ENCODE measurements at regions not wholly inside any gene's neighbourhood (a gene's known extent, or its start where the extent isn't known, plus 50 kb on each side); places are given as distances from the start of the nearest gene placed in this dataset.

DNA sequence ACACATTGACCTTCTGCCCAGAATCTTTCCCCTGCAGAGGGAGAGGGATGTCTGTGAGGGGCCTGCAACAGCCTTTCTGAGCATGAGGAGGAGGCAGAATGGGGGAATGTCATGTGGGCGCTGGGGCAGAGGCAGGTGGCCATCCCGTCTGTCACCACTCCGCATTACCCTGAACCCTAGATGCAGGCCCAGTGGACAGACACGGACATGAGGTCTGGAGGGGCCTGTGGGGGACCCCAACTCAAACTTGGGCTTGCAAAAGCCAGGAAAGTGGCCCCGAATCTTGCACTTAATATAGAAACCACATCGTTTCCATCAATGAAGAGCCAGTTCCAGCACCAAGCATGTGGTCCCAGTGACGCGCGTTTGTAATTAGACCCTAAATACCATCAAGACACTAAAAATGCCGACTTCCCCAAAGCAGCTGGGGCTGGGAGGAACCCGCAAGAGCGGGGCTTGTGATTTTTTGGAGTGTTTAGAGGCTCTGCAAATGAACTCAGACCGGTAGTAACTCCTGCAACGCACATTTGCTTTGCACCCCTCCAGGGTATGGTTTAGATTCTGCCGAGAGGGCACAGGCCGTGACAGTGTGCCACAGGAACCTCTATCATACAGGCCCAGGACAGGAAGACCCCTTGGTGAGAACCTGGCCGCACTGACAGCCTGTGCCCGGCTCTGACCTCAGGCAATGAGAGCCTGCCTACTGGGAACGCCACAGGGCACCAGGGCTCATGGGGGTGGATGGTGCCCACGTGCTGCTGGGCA is 109.3 kb downstream of the CTTN start:
- TF ChIP-seq, protein P1, sequence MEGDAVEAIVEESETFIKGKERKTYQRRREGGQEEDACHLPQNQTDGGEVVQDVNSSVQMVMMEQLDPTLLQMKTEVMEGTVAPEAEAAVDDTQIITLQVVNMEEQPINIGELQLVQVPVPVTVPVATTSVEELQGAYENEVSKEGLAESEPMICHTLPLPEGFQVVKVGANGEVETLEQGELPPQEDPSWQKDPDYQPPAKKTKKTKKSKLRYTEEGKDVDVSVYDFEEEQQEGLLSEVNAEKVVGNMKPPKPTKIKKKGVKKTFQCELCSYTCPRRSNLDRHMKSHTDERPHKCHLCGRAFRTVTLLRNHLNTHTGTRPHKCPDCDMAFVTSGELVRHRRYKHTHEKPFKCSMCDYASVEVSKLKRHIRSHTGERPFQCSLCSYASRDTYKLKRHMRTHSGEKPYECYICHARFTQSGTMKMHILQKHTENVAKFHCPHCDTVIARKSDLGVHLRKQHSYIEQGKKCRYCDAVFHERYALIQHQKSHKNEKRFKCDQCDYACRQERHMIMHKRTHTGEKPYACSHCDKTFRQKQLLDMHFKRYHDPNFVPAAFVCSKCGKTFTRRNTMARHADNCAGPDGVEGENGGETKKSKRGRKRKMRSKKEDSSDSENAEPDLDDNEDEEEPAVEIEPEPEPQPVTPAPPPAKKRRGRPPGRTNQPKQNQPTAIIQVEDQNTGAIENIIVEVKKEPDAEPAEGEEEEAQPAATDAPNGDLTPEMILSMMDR (IDR thresholded peaks at IDR 0.05) = no peak

DNA sequence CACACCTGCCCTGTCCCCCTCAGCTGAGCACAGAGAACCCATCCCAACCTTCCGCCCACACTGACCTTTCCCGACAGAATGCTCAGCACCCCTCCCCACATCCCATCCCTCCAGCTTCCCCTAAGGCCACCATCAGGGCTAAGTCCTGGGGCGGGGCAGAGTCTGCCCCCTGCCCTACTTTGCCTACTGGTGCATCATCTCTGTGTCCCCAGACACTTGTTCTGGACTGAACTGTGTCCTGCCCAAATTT is 109.8 kb downstream of the CTTN start:
- TF ChIP-seq, protein P1 (IDR thresholded peaks at IDR 0.05) = no peak

DNA sequence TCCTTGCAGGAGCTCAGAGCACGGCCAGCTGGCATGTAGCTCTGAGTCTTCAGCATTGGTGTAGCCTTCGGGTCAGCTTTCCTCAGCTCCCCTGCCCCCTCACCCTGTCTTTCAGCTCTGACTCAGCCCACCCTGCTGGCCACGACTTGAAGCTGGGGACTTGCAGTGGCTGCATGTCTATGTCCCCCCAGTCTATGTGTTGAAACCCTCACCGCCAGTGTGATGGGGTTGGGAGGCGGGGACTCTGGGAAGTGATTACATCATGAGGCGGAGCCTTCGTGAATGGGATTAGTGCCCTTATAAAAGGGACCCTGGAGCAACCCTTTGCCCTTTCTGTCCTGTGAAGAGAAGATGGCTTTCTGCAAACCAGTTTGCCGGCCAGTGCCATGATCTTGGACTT is 111.1 kb downstream of the CTTN start:
- TF ChIP-seq, protein P1 (IDR thresholded peaks at IDR 0.05) = no peak

DNA sequence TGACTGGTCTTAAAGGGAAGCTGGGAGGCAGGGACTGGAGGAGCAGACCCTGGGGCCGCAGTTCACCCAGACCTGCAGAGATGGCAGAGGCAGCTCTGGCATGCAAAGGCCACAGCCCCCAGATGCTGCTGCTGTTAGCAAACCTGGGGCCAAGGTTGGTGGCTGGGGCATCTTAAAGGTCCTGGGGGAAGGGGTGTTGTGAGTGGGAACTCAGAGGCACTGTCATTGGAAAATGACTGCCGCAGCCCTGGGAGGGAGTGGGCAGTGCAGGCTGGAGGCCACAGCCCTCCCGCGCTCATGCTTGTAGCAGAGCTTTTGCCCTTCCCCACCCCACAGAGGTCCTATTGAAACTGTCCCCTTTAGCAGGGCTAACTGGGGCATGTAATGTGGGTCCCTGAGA is 111.8 kb downstream of the CTTN start:
- TF ChIP-seq, protein P1 (IDR thresholded peaks at IDR 0.05) = no peak

DNA sequence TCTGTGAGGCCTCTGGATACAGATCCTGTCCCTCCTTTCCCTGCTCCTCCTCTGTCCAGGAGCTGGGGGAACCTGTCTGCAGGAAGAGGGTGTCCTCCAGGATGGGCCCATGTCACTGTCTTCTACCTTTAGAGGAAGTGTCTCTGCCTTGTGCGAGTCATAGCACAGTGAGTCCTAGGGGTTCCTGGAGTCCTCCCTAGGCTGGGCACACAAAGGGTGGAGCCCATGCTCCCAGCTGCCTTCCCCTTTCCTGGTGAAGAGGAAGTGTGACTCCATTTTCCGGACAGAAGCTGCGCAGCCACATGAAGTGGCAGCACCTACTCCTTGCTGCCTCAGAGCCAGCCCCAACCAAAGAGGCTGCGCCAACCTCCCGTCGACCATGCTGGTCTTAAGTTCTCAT is 112.2 kb downstream of the CTTN start:
- TF ChIP-seq, protein P1 (IDR thresholded peaks at IDR 0.05) = no peak

DNA sequence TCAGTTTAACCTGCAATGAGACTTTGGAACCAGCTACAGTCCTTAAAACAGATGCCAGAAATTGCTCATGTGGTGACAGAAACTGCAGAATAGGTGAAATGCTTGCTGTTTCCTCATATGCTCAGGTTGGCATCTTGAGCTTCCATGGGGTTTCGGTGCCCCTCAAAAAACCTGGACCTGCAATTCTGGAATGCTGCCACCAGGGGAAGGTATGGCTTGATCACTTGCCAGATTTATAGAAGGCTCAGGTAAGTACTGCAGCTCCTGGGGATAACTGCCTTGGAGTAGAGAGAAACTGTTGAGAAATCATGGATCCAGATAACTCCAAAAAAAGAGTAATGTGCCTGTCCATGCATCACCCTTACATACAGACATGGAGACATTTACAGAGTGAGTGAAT is 113.0 kb downstream of the CTTN start:
- TF ChIP-seq, protein P1 (IDR thresholded peaks at IDR 0.05) = no peak

DNA sequence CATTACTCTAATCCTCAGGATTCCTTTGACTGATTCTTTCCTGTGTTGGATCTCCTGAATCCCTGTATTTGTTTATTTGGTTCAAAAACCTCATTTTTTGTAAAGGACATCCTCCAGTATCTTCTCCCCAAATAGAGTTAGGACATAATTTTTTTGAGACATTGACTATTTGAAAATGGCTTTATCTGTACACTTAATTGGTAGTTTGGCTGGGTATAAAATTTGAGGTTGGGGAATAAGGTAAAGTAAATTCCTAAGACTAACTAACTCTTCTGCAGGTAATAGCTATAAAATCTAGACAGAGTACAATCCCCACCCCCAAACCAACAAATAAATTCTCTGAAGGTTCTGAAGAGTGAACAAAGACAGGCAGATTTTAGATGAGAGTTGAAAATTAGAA is 114.4 kb downstream of the CTTN start:
- TF ChIP-seq, protein P1 (IDR thresholded peaks at IDR 0.05) = no peak

DNA sequence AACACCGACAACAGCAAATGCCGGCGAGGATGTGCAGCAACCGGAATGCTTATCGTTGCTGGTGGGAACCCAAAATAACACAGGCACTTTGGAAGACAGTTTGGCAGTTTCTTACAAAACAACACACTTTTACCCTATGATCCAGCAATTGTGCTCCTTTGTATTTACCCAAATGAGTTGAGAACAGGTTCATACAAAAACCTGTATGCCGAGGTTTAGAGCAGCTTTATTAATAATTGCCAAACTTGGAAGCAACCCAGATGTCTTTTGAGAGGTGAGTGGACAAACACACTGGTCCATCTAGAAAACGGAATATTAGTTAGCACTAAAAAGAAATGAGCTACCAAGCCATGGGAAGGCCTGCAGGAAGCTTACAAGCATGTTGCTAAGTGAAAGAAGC is 118.9 kb downstream of the CTTN start:
- TF ChIP-seq, protein P1 (IDR thresholded peaks at IDR 0.05) = no peak

All from LNCAP (cell line).